IMR-90 (cell line): ENCODE measurements at regions not wholly inside any gene's neighbourhood (a gene's known extent, or its start where the extent isn't known, plus 50 kb on each side); places are given as distances from the start of the nearest gene placed in this dataset.

Source experiments
- CEBPB ChIP-seq: IDR thresholded peaks from 2 replicates; pipeline ENCODE4 v1.6.1; 2012; ENCODE audit warnings: low read depth, low read length, improper control_type of control experiment
- POLR2A ChIP-seq: IDR thresholded peaks from 2 replicates; pipeline ENCODE4 v1.6.1; 2012; ENCODE audit warnings: mild to moderate bottlenecking, low read depth, low read length
- RCOR1 ChIP-seq: IDR thresholded peaks from 2 replicates; pipeline ENCODE4 v1.6.1; 2012; ENCODE audit warnings: mild to moderate bottlenecking, low read length, improper control_type of control experiment; ENCODE audit not compliant: insufficient replicate concordance
- TF ChIP-seq, protein P1 (sequence below): conservative IDR thresholded peaks from 2 replicates; pipeline ENCODE4 v1.5.1; 2012; ENCODE audit warnings: mild to moderate bottlenecking, low read depth, low read length, improper control_type of control experiment

DNA sequence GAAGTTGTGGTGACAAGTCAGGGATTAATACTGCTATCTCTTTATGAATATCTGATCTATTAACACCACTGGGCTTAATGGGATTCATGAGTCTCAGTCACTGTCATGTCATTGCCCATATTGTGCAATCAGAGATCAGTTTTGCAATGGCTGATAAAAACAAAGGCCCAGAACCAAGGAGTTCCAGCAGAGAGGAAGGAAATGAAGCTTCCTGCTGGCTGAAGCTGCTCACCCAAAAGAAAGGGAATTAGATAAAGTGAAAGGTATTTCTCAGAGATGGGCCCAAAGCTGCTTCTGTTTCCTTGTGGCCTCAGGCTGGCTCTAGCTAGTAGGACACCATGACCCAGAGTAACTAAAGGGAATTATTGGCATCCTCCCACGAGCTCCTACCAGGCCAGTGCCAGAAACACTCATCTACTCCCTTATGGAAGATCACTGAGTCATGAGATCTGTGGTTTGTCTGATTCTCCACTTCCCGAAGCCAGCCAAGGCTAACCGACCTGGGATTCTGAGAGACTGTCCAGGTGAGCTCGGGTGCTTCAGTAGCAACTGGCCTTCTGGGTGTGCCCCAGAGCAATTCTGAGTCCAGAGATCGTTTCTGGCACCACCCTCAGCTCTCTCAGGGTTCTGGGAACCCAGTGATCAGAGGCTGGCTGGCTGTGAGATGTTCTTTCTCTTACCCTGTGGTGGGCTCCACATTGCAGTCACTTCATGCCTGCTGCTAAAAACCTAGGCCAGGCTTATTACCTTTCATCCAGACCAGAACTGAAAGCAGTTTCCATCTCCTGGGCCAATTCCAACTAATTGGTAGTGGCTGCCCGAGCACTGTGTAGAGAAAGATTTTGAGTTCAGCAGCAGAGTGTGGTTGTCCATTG is 129.5 kb upstream of the PELI1 start:
- TF ChIP-seq POLR2A, result no peak
- no peak for TF ChIP-seq RCOR1
- TF ChIP-seq CEBPB, result peak; percentile 97
- TF ChIP-seq, protein P1, sequence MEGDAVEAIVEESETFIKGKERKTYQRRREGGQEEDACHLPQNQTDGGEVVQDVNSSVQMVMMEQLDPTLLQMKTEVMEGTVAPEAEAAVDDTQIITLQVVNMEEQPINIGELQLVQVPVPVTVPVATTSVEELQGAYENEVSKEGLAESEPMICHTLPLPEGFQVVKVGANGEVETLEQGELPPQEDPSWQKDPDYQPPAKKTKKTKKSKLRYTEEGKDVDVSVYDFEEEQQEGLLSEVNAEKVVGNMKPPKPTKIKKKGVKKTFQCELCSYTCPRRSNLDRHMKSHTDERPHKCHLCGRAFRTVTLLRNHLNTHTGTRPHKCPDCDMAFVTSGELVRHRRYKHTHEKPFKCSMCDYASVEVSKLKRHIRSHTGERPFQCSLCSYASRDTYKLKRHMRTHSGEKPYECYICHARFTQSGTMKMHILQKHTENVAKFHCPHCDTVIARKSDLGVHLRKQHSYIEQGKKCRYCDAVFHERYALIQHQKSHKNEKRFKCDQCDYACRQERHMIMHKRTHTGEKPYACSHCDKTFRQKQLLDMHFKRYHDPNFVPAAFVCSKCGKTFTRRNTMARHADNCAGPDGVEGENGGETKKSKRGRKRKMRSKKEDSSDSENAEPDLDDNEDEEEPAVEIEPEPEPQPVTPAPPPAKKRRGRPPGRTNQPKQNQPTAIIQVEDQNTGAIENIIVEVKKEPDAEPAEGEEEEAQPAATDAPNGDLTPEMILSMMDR, result no peak
